SK-N-SH (cell line): ENCODE measurements at regions not wholly inside any gene's neighbourhood (a gene's known extent, or its start where the extent isn't known, plus 50 kb on each side); places are given as distances from the start of the nearest gene placed in this dataset.

Experiments
- CTCF ChIA-PET: fragments of 300-600, 350-600 bp; formaldehyde crosslinking; extraction: SDS; loops from one replicate; lab custom pipeline; 2021; lab: Yijun Ruan, JAX
- POLR2A ChIA-PET: fragments of 350-600 bp; sonication (Branson Sonifier 250); formaldehyde crosslinking; extraction: SDS; loops from one replicate; lab custom pipeline; 2020; ENCODE audit warnings: antibody characterized with exemption, inconsistent platforms; lab: Yijun Ruan, JAX
- DNase-seq: peaks from one replicate; pipeline ENCODE4 v3.0.0; 2012
- H2AFZ ChIP-seq: fragments of 200-600 bp; sonication (generic); 2 replicates; pipeline ENCODE4 v1.8.1; 2016; ENCODE audit warnings: antibody characterized with exemption, mild to moderate bottlenecking, low read depth
- H3F3A ChIP-seq: fragments of 200-600 bp; sonication (generic); replicated peaks from 2 replicates; pipeline ENCODE3; 2016; ENCODE audit warnings: antibody characterized with exemption, mild to moderate bottlenecking; ENCODE audit not compliant: insufficient read depth
- H3K27ac ChIP-seq, 2 experiments: fragments of 200-500 bp in 1 of 2; fragments of 200-600 bp in 1 of 2; sonication (Bioruptor generic) in 1 of 2; sonication (generic), shearing (Covaris generic) in 1 of 2; 2 replicates each; pipeline versions ENCODE4 v1.5.1 to v1.6.1; 2014 to 2016; ENCODE audit warnings: low read depth in 2 of 2, inconsistent platforms in 1 of 2, low read length in 1 of 2, mild to moderate bottlenecking in 1 of 2, mixed read lengths in 1 of 2
- H3K27me3 ChIP-seq: fragments of 200-600 bp; sonication (generic), shearing (Covaris generic); 2 replicates; pipeline ENCODE4 v1.6.1; 2016; ENCODE audit warnings: mixed run types; ENCODE audit not compliant: insufficient read depth
- H3K36me3 ChIP-seq, 2 experiments: fragments of 200-500 bp in 1 of 2; fragments of 200-600 bp in 1 of 2; sonication (Bioruptor generic) in 1 of 2; sonication (generic) in 1 of 2; replicated peaks in 1 of 2; 2 replicates each; pipeline versions ENCODE3 to v1.5.1; 2014 to 2016; ENCODE audit warnings: low read length in 1 of 2, mild to moderate bottlenecking in 1 of 2; ENCODE audit not compliant: insufficient read depth in 2 of 2, control insufficient read depth in 1 of 2
- H3K4me1 ChIP-seq, 2 experiments: fragments of 200-500 bp in 1 of 2; fragments of 200-600 bp in 1 of 2; sonication (Bioruptor generic) in 1 of 2; sonication (generic), shearing (Covaris generic) in 1 of 2; 2 replicates each; pipeline versions ENCODE4 v1.5.1 to v1.6.1; 2014 to 2016; ENCODE audit warnings: low read depth in 1 of 2, low read length in 1 of 2, mixed run types in 1 of 2; ENCODE audit not compliant: insufficient read depth in 2 of 2, control insufficient read depth in 1 of 2
- H3K4me2 ChIP-seq: fragments of 200-600 bp; sonication (generic), shearing (Covaris generic); 2 replicates; pipeline ENCODE4 v1.6.1; 2017; ENCODE audit warnings: mixed run types
- H3K4me3 ChIP-seq, 2 experiments: fragments of 200-500 bp in 1 of 2; fragments of 200-600 bp in 1 of 2; sonication (Bioruptor generic) in 1 of 2; sonication (generic), shearing (Covaris generic) in 1 of 2; 2 replicates each; pipeline versions ENCODE4 v1.5.1 to v1.8.1; 2014 to 2016; ENCODE audit warnings: low read depth in 2 of 2, inconsistent platforms in 1 of 2, low read length in 1 of 2, mild to moderate bottlenecking in 1 of 2, mixed read lengths in 1 of 2, moderate library complexity in 1 of 2
- H3K79me2 ChIP-seq: fragments of 200-600 bp; sonication (generic); 2 replicates; pipeline ENCODE4 v1.8.1; 2017; ENCODE audit warnings: mild to moderate bottlenecking; ENCODE audit not compliant: insufficient read depth
- H3K9ac ChIP-seq: fragments of 200-600 bp; sonication (generic); 2 replicates; pipeline ENCODE4 v1.6.1; 2017; ENCODE audit warnings: mixed run types
- H3K9me2 ChIP-seq: fragments of 200-600 bp; sonication (generic); 2 replicates; pipeline ENCODE4 v1.6.1; 2017; ENCODE audit warnings: mixed run types
- H3K9me3 ChIP-seq: fragments of 200-600 bp; sonication (generic); 2 replicates; pipeline ENCODE4 v1.6.1; 2017; ENCODE audit warnings: mixed run types, mild to moderate bottlenecking, moderate library complexity
- H4K20me1 ChIP-seq: fragments of 200-600 bp; sonication (generic); 2 replicates; pipeline ENCODE4 v1.6.1; 2017; ENCODE audit warnings: mild to moderate bottlenecking, mixed run types; ENCODE audit not compliant: insufficient read depth
- CTCF ChIP-seq: fragments of 200-600 bp; sonication (generic); IDR thresholded peaks from 2 replicates; pipeline ENCODE4 v1.6.1; 2017; ENCODE audit warnings: antibody characterized with exemption, mild to moderate bottlenecking, moderate library complexity
- EP300 ChIP-seq, 2 experiments: IDR thresholded peaks; 2 replicates each; pipeline versions ENCODE4 v1.4.0 to v1.6.1; 2012; ENCODE audit warnings: borderline replicate concordance in 1 of 2, low read depth in 1 of 2, low read length in 1 of 2
- EZH2phosphoT487 ChIP-seq: fragments of 200-600 bp; sonication (generic); IDR thresholded peaks from 2 replicates; pipeline ENCODE4 v1.6.1; 2017; ENCODE audit warnings: low read depth, mixed run types, mild to moderate bottlenecking, antibody characterized with exemption, moderate library complexity, borderline replicate concordance
- JUND ChIP-seq: IDR thresholded peaks from 2 replicates; pipeline ENCODE4 v1.4.0; 2012
- MEF2A ChIP-seq: IDR thresholded peaks from 2 replicates; pipeline ENCODE4 v1.4.0; 2012; ENCODE audit warnings: low read depth, borderline replicate concordance
- MXI1 ChIP-seq: IDR thresholded peaks from 2 replicates; pipeline ENCODE4 v1.6.1; 2012; ENCODE audit warnings: mild to moderate bottlenecking, low read depth, low read length, improper control_type of control experiment
- NRF1 ChIP-seq: IDR thresholded peaks from 2 replicates; pipeline ENCODE4 v1.6.1; 2012; ENCODE audit warnings: low read depth, mild to moderate bottlenecking, low read length
- POLR2AphosphoS5 ChIP-seq: IDR thresholded peaks from 2 replicates; pipeline ENCODE4 v1.6.1; 2012; ENCODE audit warnings: low read depth, low read length
- RCOR1 ChIP-seq: fragments of 150-350 bp; IDR thresholded peaks from 2 replicates; pipeline ENCODE4 v1.6.1; 2017; ENCODE audit warnings: antibody characterized with exemption, low read length
- REST ChIP-seq: IDR thresholded peaks from 2 replicates; pipeline ENCODE4 v1.6.1; 2012; ENCODE audit warnings: mild to moderate bottlenecking, low read depth, low read length, moderate library complexity
- RXRA ChIP-seq: IDR thresholded peaks from 2 replicates; pipeline ENCODE4 v1.4.0; 2012; ENCODE audit warnings: low read depth, mild to moderate bottlenecking, borderline replicate concordance
- SIN3A ChIP-seq: IDR thresholded peaks from 2 replicates; pipeline ENCODE4 v1.6.1; 2012; ENCODE audit warnings: low read depth, mild to moderate bottlenecking, low read length, moderate library complexity, borderline replicate concordance
- TAF1 ChIP-seq: IDR thresholded peaks from 2 replicates; pipeline ENCODE4 v1.6.1; 2012; ENCODE audit warnings: low read depth, mild to moderate bottlenecking, low read length, moderate library complexity, borderline replicate concordance
- TCF12 ChIP-seq: IDR thresholded peaks from 2 replicates; pipeline ENCODE4 v1.4.0; 2012
- TEAD4 ChIP-seq: IDR thresholded peaks from 2 replicates; pipeline ENCODE4 v1.4.0; 2012; ENCODE audit warnings: mild to moderate bottlenecking, borderline replicate concordance; ENCODE audit not compliant: insufficient read depth
- WGBS: methylation state at CpG from one replicate; pipeline ENCODE4 v1.1.6; 2017; ENCODE audit warnings: low lambda C conversion rate; 5-methylcytosine and 5-hydroxymethylcytosine counted together
- TF ChIP-seq, protein P1 (sequence below): IDR thresholded peaks from 2 replicates; pipeline ENCODE4 v1.4.0; 2012; ENCODE audit warnings: low read depth, borderline replicate concordance

DNA sequence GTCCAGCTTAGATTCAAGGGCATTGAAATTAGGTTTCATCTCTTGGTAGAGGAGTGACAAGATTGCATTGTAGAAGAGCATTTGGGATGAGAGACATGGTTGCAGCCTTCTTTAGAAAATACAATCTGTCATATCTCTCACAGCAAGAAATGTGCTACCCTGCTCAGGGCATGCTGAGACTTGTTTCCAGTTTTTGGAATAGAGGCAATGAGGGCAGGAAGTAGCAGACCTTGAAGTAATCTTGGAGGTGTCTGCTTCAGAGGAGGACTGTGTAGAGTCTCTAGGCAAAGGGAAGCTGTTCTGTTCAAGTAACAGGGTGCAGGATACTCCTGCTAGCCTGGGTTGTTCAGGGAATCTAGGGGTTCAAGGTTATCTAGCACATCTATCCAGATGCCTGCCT, 116.1 kb upstream of the ZNF827 start:
- Histone ChIP-seq H4K20me1 (no peaks in the 10 kb centered on the region), H3K27ac (no peak overlapping the region), H3K9me2 (no peaks in the 10 kb centered on the region), H3K4me3 (no peak overlapping the region), H3K27me3 (no peaks in the 10 kb centered on the region), H2AFZ (no peak overlapping the region), H3F3A (peaks cover 14% of the 10 kb centered on the region), H3K9me3 (no peaks in the 10 kb centered on the region), H3K4me2 (no peak overlapping the region), H3K79me2 (no peaks in the 10 kb centered on the region), H3K36me3 (no peaks in the 10 kb centered on the region), H3K4me1 (peaks cover 0 to 12% of the 10 kb centered on the region in 2 experiments; a peak in 1 of 4 replicates), H3K9ac (no peak overlapping the region)
- POLR2A ChIA-PET = no interaction called here
- no peak for DNase-seq
- TF ChIP-seq TEAD4 = no peak
- no peak for TF ChIP-seq JUND
- TF ChIP-seq TCF12 = no peak
- CTCF ChIA-PET = no interaction called here

DNA sequence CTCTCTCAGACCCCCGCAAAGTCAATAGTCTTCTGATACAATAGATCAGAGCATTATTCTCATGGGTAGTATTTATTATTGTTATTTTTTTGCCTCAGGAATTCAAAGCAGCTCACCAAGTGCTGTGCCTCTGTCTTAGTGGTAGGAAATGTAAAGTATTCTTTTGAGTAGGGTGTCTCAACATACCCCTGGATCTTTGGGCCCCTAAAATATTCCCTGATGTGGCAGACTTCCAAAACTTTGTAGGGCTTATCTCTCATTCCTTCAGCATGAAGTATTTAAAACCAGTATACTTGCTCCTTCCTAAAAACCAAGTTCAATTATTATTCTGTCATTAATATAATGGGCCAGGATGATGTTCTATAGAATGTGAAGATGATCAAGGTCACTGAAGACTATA, 115.3 kb upstream of the ZNF827 start:
- Histone ChIP-seq H3K9ac (no peak overlapping the region), H3K27ac (no peak overlapping the region), H3K36me3 (no peaks in the 10 kb centered on the region), H3F3A (peaks cover 14% of the 10 kb centered on the region), H3K27me3 (no peaks in the 10 kb centered on the region), H3K4me1 (peaks cover 0 to 12% of the 10 kb centered on the region in 2 experiments; a peak in 1 of 4 replicates), H3K4me3 (no peak overlapping the region), H3K9me3 (no peaks in the 10 kb centered on the region), H2AFZ (no peak overlapping the region), H3K9me2 (no peaks in the 10 kb centered on the region), H3K4me2 (no peak overlapping the region; the same call in 1 of the 2 replicates), H3K79me2 (no peaks in the 10 kb centered on the region), H4K20me1 (no peaks in the 10 kb centered on the region)
- 64% methylated on average over 1 of the region's 1 CpG for WGBS
- no peak for TF ChIP-seq CTCF
- no peak for TF ChIP-seq TAF1
- TF ChIP-seq EZH2phosphoT487 = no peak
- TF ChIP-seq JUND = no peak
- TF ChIP-seq, protein P1, sequence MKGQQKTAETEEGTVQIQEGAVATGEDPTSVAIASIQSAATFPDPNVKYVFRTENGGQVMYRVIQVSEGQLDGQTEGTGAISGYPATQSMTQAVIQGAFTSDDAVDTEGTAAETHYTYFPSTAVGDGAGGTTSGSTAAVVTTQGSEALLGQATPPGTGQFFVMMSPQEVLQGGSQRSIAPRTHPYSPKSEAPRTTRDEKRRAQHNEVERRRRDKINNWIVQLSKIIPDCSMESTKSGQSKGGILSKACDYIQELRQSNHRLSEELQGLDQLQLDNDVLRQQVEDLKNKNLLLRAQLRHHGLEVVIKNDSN = no peak
- TF ChIP-seq EP300 (IDR thresholded peaks at IDR 0.05; ENCODE audit: borderline replicate concordance in 1 of 2, low read depth in 1 of 2, low read length in 1 of 2) = no peak
- TF ChIP-seq TEAD4 = no peak
- no peak for TF ChIP-seq MXI1
- no peak for TF ChIP-seq RCOR1
- TF ChIP-seq REST = no peak
- no peak for TF ChIP-seq NRF1
- no peak for TF ChIP-seq RXRA
- no peak for TF ChIP-seq SIN3A
- no peak for TF ChIP-seq POLR2AphosphoS5
- no peak for TF ChIP-seq MEF2A
- POLR2A ChIA-PET = no interaction called here
- no peak for DNase-seq
- CTCF ChIA-PET = no interaction called here
